ENCODE measurements at regions not wholly inside any gene's neighbourhood (a gene's known extent, or its start where the extent isn't known, plus 50 kb on each side); places are given as distances from the start of the nearest gene placed in this dataset.

DNA sequence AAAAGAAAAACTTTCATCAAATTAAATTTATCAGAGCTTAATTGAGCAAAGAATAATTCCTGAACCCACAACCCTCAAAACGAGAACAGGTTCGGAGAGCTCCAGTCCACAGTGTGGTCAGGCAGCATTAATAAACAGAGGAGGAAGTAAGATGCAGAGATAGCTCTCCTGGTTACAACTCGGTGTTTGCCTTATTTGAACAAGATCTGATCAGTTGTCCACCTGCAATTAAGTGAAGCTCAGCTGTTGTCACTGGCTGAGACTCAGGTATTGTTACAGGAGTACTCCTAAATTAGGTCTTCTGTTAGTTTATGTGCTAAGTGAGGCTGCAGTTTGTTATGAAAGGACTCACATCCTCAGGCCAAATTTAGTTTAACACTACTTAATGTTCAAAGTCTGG, 451.4 kb upstream of the PDE3A start:
- TF ChIP-seq, protein P1, sequence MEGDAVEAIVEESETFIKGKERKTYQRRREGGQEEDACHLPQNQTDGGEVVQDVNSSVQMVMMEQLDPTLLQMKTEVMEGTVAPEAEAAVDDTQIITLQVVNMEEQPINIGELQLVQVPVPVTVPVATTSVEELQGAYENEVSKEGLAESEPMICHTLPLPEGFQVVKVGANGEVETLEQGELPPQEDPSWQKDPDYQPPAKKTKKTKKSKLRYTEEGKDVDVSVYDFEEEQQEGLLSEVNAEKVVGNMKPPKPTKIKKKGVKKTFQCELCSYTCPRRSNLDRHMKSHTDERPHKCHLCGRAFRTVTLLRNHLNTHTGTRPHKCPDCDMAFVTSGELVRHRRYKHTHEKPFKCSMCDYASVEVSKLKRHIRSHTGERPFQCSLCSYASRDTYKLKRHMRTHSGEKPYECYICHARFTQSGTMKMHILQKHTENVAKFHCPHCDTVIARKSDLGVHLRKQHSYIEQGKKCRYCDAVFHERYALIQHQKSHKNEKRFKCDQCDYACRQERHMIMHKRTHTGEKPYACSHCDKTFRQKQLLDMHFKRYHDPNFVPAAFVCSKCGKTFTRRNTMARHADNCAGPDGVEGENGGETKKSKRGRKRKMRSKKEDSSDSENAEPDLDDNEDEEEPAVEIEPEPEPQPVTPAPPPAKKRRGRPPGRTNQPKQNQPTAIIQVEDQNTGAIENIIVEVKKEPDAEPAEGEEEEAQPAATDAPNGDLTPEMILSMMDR (IDR thresholded peaks at IDR 0.05; ENCODE audit: low read length), result no peak
- TF ChIP-seq EZH2phosphoT487 (IDR thresholded peaks at IDR 0.05; ENCODE audit: low read length), result no peak
- no peak for TF ChIP-seq EZH2 (optimal IDR thresholded peaks at IDR 0.05; ENCODE audit: low read depth, low read length)
